GM12872 (cell line): ENCODE measurements at regions not wholly inside any gene's neighbourhood (a gene's known extent, or its start where the extent isn't known, plus 50 kb on each side); places are given as distances from the start of the nearest gene placed in this dataset.

ENCODE experiments used
- CTCF ChIP-seq: IDR thresholded peaks from 3 replicates; pipeline ENCODE4 v1.5.1; 2011; ENCODE audit warnings: low read depth, mild to moderate bottlenecking, low read length, moderate library complexity; ENCODE audit not compliant: insufficient read depth

GRCh38 chr7:47213276-47213675 lies 368.6 kb downstream of the TNS3 start:
- TF ChIP-seq CTCF, result no peak

- TF ChIP-seq CTCF, result no peak
Measured at GRCh38 chr7:47211519-47211973, 370.4 kb downstream of the TNS3 start.

GRCh38 chr7:47210281-47210854 lies 371.5 kb downstream of the TNS3 start:
- no peak for TF ChIP-seq CTCF

GRCh38 chr7:47207956-47208355 lies 374.0 kb downstream of the TNS3 start:
- TF ChIP-seq CTCF, result no peak

- TF ChIP-seq CTCF, result no peak
Measured at GRCh38 chr7:47204709-47205108, 377.2 kb downstream of the TNS3 start.

- no peak for TF ChIP-seq CTCF
Measured at GRCh38 chr7:47202146-47202783, 379.6 kb downstream of the TNS3 start.

GRCh38 chr7:47198159-47198558 lies 383.8 kb downstream of the TNS3 start:
- TF ChIP-seq CTCF, result no peak

GRCh38 chr7:47197486-47197885 lies 384.4 kb downstream of the TNS3 start:
- no peak for TF ChIP-seq CTCF
